SJCRH30 (cell line): ENCODE measurements at regions not wholly inside any gene's neighbourhood (a gene's known extent, or its start where the extent isn't known, plus 50 kb on each side); places are given as distances from the start of the nearest gene placed in this dataset.

Source experiments
- DNase-seq, 2 experiments: peaks; one replicate each; pipeline ENCODE4 v3.0.0-alpha.2; 2015 to 2020
- H3K27ac ChIP-seq: fragments of 250-450 bp; sonication (Bioruptor Pico); 2 replicates; pipeline ENCODE4 v1.5.1; 2020; ENCODE audit warnings: mild to moderate bottlenecking, moderate library complexity
- H3K27me3 ChIP-seq: fragments of 250-450 bp; sonication (Bioruptor Pico); 2 replicates; pipeline ENCODE4 v1.5.1; 2020; ENCODE audit warnings: mild to moderate bottlenecking, moderate library complexity
- H3K36me3 ChIP-seq: fragments of 250-450 bp; sonication (Bioruptor Pico); 2 replicates; pipeline ENCODE4 v1.5.1; 2020; ENCODE audit warnings: mild to moderate bottlenecking, moderate library complexity
- H3K4me1 ChIP-seq: fragments of 250-450 bp; sonication (Bioruptor Pico); 2 replicates; pipeline ENCODE4 v1.5.1; 2020; ENCODE audit warnings: mild to moderate bottlenecking, moderate library complexity
- H3K4me3 ChIP-seq: fragments of 250-450 bp; sonication (Bioruptor Pico); 2 replicates; pipeline ENCODE4 v1.5.1; 2020; ENCODE audit warnings: mild to moderate bottlenecking, moderate library complexity
- H3K9me3 ChIP-seq: fragments of 250-450 bp; sonication (Bioruptor Pico); replicated peaks from 2 replicates; pipeline ENCODE4 v1.5.1; 2020; ENCODE audit warnings: mild to moderate bottlenecking, moderate library complexity

DNA sequence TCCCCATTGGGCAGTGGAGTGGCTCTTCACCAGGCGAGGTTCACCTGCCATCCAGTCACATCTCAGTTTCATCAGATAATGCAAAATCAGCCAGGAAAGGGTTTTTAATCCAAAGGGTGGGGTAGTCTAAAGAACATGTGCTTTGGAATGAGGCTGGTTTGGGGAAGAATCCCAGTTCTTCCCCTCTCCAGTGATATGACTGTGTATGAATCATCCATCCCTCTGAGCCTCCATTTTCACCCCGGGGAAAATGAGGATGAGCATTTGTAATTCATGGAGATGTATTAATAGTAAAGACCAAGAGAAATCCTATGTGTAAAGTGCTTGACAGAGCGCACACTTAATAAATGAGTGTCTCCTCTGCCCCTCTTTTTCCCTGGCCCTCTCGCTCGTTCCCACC, 215.1 kb upstream of the FGGY start:
- Histone ChIP-seq H3K27ac (no peak overlapping the region), H3K4me1 (peaks cover 25% of the 10 kb centered on the region), H3K4me3 (no peak overlapping the region), H3K9me3 (no peaks in the 10 kb centered on the region), H3K36me3 (no peaks in the 10 kb centered on the region), H3K27me3 (no peaks in the 10 kb centered on the region)
- DNase-seq, result no peak

DNA sequence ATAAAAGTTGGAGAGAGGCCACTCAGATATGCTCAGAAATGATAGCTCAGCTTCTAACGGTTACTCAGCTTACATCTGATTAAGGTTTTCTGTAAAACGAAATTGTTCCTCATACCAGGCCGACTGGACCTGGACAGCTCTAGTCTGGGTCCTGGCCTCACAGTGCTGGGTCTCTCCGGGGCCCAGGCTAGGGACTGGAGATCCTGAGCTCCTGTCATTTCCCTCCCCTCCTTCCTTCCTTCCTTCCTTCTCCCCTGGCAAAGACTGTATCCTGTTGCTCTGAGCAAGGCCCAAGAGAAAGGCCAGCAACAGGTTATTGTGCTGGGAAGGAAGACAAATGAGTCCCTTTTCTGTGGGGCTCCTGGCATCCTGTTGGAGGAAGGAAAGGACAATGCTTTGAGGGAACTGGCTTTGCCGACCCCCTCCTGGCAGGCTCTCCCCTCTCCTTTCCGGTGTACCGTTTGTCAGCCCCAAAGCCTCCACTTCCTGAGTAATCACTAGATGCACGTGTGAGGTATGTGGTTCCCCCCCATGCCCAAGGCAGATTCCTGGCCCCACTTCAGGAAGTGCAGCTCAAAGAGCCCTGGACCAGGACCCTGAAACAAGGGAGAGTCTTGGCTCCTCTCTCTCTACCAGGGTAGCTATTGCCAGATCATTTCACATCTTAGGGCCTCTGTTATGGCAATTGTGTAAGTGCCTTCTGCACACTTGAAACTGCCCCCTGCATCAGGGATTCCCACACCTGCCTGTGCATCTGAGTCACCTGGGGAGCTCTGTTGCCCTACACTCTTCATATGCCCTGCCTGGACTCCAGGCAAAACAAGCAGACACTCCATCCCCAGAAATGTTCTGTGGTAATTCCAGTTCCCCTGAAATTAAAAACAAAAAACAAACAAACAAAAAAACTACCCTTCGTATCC, 212.7 kb upstream of the FGGY start:
- DNase-seq, result peak; percentile 55 to 64
- Histone ChIP-seq H3K4me3 (no peak overlapping the region), H3K27me3 (no peaks in the 10 kb centered on the region), H3K9me3 (no peaks in the 10 kb centered on the region), H3K27ac (peak overlapping the region; percentile 23; the same call in 1 of the 2 replicates), H3K4me1 (peaks cover 11% of the 10 kb centered on the region), H3K36me3 (no peaks in the 10 kb centered on the region)

DNA sequence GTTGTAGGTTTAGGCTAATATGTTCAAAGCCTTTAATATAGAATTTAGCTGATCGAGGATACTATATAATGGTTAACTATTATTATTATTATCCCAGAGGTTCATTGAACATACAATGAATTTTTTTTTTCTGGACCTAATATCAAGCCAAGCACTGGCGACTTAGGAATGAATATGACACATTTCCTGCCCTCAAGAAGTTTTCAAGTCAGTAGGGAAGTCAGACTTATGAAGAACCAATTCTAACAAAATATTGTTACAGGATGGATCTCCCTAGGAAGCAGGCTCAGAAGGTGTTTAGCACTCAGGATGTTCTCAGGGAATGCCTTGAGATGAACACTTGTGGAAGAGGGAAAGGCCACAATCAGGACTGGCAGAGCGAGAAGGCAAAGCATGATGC, 211.8 kb upstream of the FGGY start:
- Histone ChIP-seq H3K4me1 (peaks cover 11% of the 10 kb centered on the region), H3K27ac (no peak overlapping the region)
- no peak for DNase-seq

DNA sequence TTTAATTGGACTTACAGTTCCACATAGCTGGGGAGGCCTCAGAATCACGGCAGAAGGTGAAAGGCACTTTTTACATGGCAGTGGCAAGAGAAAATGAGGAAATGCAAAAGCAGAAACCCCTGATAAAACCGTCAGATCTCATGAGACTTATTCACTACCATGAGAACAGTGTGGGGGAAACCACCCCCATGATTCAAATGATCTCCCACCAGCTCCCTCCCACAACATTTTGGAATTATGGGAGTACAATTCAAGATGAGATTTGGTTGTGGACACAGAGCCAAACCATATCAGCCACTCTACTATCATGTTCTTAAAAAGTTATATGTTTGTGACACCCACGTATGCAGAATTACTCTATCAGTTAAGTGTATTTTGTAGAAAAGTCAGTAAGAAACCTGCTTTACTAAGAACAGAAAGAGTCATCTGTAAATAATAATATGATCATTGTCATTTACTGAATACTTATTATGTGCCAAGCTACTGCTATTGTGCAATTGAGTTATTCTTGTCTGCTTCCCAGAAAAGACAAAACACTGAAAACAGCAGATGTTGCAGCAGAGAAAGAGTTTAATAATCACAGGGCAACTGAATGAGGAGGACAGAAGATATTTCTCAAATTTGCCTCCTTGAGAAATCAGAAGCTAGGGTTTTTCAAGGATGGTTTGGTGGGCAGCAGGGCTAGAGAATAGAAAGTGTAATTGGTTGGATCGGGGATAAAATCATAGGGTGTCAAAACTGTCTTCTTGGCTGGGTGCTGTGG, 207.7 kb upstream of the FGGY start:
- H3K9me3 ChIP-seq, result no peaks in the 10 kb centered on the region; the same call in 1 of the 2 replicates
- H3K4me1 ChIP-seq, result peaks cover 3% of the 10 kb centered on the region
- no peak for DNase-seq
- no peak overlapping the region for H3K27ac ChIP-seq
- no peaks in the 10 kb centered on the region for H3K27me3 ChIP-seq
- no peaks in the 10 kb centered on the region for H3K36me3 ChIP-seq
- no peak overlapping the region for H3K4me3 ChIP-seq

More for the DNA sequence above, 211.8 kb upstream of the FGGY start:
- no peaks in the 10 kb centered on the region for H3K36me3 ChIP-seq
- no peaks in the 10 kb centered on the region; the same call in 1 of the 2 replicates for H3K9me3 ChIP-seq
- no peaks in the 10 kb centered on the region for H3K27me3 ChIP-seq
- H3K4me3 ChIP-seq, result no peak overlapping the region

DNA sequence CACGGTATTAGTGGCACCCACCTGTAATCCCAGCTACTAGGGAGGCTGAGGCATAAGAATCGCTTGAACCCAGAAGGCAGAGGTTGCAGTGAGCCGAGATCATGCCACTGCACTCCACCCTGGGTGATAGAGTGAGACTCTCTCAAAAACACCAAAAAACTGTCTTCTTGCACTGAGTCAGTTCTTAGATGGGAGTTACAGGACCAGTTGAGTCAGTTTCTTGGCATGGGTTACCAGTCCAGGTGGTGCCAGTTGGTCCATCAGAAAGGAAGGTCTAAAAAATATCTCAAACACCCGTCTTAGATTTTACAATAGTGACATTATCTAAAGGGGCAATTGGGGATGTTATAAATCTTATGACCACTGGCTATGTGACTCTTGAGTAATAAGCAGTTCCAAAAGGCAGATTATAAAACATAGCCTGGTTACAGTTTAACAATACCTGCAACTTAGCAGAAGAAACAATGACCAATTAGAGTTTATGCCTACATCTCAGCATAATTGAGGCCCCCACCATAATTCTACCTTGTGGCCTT, 206.9 kb upstream of the FGGY start:
- Histone ChIP-seq H3K27ac (no peak overlapping the region), H3K9me3 (no peaks in the 10 kb centered on the region; the same call in 1 of the 2 replicates)

DNA sequence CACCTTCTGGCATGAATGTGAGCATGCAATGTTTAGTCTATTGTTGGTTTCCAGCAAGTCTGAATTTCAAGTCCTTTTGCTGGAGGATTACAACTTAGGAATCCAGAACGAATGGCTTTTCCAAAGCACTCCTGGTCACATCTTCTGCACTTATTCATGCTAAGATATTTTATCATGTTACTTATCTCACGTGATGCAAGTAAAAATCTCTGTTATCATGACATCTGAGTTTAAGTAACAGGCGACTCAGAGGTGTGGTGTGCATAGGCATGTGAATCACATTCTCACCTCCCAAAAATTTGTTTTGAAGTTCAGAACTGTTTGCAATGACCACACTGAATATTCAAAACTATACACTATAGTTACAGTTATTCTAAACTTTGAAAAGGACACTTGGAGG, 204.8 kb upstream of the FGGY start:
- H3K27ac ChIP-seq, result no peak overlapping the region
- H3K9me3 ChIP-seq, result no peaks in the 10 kb centered on the region; the same call in 1 of the 2 replicates
- no peaks in the 10 kb centered on the region for H3K27me3 ChIP-seq
- H3K4me1 ChIP-seq, result no peaks in the 10 kb centered on the region
- no peak overlapping the region for H3K4me3 ChIP-seq
- H3K36me3 ChIP-seq, result no peaks in the 10 kb centered on the region
- no peak for DNase-seq

More for the DNA sequence above, 206.9 kb upstream of the FGGY start:
- Histone ChIP-seq H3K36me3 (no peaks in the 10 kb centered on the region), H3K27me3 (no peaks in the 10 kb centered on the region), H3K4me3 (no peak overlapping the region), H3K4me1 (no peaks in the 10 kb centered on the region)
- DNase-seq, result no peak

DNA sequence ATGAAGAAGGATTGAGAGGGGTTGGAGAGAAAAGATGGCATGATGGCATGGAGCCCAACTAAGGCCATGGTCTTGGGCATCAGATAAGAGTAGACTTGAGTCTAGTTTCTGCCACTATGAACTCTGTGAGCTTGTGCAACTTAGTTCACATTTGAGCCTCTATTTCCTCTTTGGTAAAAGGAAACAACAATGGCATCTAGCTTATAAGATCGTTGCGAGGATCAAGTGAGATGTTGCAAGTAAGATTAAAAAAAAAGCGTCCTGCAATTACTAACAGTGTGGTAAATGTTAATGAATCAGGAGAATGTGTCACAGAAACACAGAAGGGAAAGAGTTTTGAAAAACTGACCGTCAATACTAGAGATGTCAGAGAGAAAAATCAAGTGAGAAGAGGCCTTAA, 202.9 kb upstream of the FGGY start:
- DNase-seq, result no peak
- H3K4me1 ChIP-seq, result no peaks in the 10 kb centered on the region
- H3K4me3 ChIP-seq, result no peak overlapping the region
- no peaks in the 10 kb centered on the region; the same call in 1 of the 2 replicates for H3K9me3 ChIP-seq
- H3K27ac ChIP-seq, result no peak overlapping the region
- no peaks in the 10 kb centered on the region for H3K27me3 ChIP-seq
- H3K36me3 ChIP-seq, result no peaks in the 10 kb centered on the region

DNA sequence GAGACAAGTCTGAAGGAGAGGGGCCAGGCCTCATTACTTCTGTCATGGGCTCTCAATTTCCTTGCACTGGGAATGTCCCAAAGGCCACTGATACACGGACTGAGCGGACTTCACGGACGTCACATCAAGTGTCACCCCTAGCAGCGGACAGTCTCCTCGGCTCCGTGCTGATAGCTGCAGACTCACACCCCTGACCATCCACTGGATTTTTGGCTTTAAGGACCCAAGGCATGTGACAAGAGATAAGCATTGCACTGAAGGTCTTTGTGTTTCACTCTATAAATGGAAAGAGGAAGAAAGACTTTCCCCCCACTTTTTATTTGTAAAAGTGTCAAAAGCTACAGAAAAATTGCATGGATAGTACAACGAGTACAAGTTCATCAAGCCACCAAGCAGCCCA, 200.4 kb upstream of the FGGY start:
- Histone ChIP-seq H3K9me3 (no peaks in the 10 kb centered on the region), H3K4me3 (no peak overlapping the region), H3K27me3 (no peaks in the 10 kb centered on the region), H3K36me3 (no peaks in the 10 kb centered on the region), H3K27ac (no peak overlapping the region), H3K4me1 (no peaks in the 10 kb centered on the region)
- no peak for DNase-seq

DNA sequence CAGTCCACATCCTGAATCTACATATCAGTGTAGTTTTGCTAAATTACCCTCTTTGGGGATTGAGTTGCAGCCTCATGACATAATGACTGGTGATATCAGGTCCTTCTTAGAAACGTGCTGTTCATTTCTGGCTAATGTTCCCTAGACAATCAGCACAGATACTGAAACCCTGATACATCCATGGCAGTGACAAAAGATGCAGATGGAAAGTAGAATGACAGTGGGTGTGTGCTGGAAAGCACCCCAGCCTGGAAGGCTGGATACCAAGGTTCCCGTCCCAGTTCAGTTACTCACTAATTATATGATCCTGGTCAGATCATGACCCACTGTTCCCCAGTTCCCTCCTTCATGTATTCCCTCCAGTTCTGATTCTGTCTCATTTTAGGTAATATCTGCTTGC, 198.2 kb upstream of the FGGY start:
- Histone ChIP-seq H3K27ac (no peak overlapping the region), H3K4me3 (no peak overlapping the region), H3K4me1 (no peaks in the 10 kb centered on the region), H3K27me3 (no peaks in the 10 kb centered on the region), H3K36me3 (no peaks in the 10 kb centered on the region), H3K9me3 (peaks cover 3% of the 10 kb centered on the region; the same call in 1 of the 2 replicates)
- DNase-seq, result no peak

DNA sequence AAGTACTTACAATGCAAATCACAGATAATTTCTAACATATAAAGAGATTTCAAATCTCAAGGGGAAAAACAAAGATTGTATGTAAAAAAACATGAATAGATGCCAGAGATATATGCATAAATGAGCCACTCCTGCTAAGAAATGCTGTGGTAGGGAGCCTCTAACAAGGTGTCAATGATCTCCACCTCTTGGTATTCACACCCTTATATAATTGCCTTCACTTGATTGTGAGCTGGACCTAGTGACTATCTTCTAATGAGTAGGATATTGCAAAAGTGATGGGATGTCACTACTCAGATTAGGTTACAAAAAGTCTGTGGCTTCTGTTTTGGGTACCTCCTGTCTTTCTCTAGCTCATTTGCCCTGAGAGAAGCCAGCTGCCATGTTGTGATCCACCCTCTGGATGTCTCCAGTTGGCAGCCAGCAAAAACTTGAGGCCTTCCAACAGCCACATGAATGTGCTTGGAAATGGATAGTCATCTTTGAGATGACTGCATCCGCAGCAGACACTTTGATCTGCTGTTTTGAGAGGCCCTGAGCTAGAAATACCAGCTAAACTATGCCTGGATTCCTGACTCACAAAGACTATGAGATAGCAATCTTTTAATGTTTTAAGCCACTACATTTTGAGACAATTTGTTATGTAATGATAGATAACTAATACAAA, 196.1 kb upstream of the FGGY start:
- no peak overlapping the region for H3K27ac ChIP-seq
- no peaks in the 10 kb centered on the region for H3K27me3 ChIP-seq
- peaks cover 9% of the 10 kb centered on the region; the same call in 1 of the 2 replicates for H3K4me1 ChIP-seq
- H3K9me3 ChIP-seq, result peaks cover 3% of the 10 kb centered on the region; the same call in 1 of the 2 replicates
- DNase-seq, result peak in 1 of 2 experiments; percentile 25
- no peaks in the 10 kb centered on the region for H3K36me3 ChIP-seq
- H3K4me3 ChIP-seq, result no peak overlapping the region

DNA sequence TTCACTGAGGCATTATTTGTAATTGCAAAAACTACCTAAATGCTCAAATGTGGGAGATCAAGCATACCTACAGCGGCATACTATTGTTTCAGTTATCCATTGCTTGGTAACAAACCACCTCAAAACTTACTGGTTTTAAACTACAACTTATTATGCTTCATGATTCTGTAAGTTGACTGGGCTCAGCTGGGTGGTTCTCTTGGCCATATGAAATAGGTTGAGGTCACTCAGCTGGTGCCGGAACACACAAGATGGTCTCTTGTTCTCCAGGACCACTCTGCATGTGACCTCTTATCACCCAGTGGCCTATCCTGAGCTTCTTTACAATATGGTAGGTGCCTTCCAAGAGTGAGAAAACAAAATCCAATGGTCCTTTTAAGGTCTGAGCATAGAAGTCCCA, 195.4 kb upstream of the FGGY start:
- no peak overlapping the region for H3K4me3 ChIP-seq
- H3K27ac ChIP-seq, result no peak overlapping the region
- H3K27me3 ChIP-seq, result no peaks in the 10 kb centered on the region
- peaks cover 3% of the 10 kb centered on the region; the same call in 1 of the 2 replicates for H3K9me3 ChIP-seq
- DNase-seq, result no peak
- H3K4me1 ChIP-seq, result peaks cover 9% of the 10 kb centered on the region; the same call in 1 of the 2 replicates
- no peaks in the 10 kb centered on the region for H3K36me3 ChIP-seq

DNA sequence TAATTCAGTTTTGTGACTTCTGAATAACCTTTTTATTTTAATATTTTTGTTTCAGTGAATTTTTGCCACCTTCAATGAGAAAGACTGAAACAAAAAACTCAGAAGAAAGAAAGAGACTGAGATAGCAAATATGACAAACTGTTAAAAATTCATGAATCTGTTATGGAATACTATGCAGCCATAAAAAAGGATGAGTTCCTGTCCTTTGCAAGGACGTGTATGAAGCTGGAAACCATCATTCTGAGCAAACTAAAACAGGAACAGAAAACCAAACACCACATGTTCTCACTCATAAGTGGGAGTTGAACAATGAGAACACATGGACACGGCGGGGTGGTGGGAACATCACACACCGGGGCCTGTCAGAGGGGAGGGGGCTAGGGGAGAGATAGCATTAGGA, 193.4 kb upstream of the FGGY start:
- H3K4me3 ChIP-seq, result no peak overlapping the region
- H3K36me3 ChIP-seq, result no peaks in the 10 kb centered on the region
- peaks cover 14% of the 10 kb centered on the region for H3K4me1 ChIP-seq
- H3K27ac ChIP-seq, result no peak overlapping the region; the same call in 1 of the 2 replicates
- no peak for DNase-seq
- H3K27me3 ChIP-seq, result no peaks in the 10 kb centered on the region
- peaks cover 3% of the 10 kb centered on the region; the same call in 1 of the 2 replicates for H3K9me3 ChIP-seq

DNA sequence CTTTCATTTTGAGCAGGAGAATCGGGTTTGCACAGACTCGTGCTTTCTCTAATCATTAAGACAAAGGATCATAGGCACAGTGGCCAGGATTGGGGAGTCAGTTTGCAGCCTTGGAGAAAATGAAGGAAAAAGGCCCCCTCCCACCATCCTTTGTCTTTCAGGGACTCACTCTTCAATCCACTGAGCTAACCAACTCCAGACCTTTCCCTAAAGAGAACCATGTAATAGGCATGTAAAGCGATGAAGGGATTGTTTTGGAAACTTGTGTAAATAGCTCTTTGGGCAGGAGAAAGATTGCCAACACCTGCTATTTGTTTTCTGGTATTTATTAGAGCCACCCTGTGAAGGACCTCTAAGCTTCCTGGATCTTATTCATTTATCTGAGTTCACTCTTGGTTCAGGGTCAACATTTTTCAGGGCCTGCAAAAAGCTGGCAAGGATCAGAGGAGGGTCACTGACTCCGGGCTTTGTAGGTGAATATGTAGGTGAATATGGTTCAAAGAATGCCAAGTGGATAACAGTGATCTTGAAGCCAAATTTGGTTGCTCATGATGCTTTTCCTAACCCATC, 192.6 kb upstream of the FGGY start:
- Histone ChIP-seq H3K4me1 (peaks cover 18% of the 10 kb centered on the region), H3K27me3 (no peaks in the 10 kb centered on the region), H3K9me3 (peaks cover 3% of the 10 kb centered on the region; the same call in 1 of the 2 replicates), H3K4me3 (no peak overlapping the region), H3K36me3 (no peaks in the 10 kb centered on the region), H3K27ac (peak overlapping the region; percentile 43)
- DNase-seq, result peak; percentile 19 to 72
